CD4-positive, alpha-beta T cell treated with Interleukin-6 at 100 ng/mL for 8 hours (primary cell): ENCODE measurements at regions not wholly inside any gene's neighbourhood (a gene's known extent, or its start where the extent isn't known, plus 50 kb on each side); places are given as distances from the start of the nearest gene placed in this dataset.
"Not testable (repeated sequence)": the region's sequence is repeated elsewhere in the genome, so short reads cannot be mapped to it uniquely, and the experiment has no call there.

ENCODE experiments used
- DNase-seq: peaks from one replicate; pipeline ENCODE4 v3.0.0-alpha.2; 2020; ENCODE audit warnings: mixed read lengths, low spot score

- no peak for DNase-seq
Observed at GRCh38 chr7:45267262-45267661, 109.7 kb downstream of the RAMP3 start.

- no peak for DNase-seq
Observed at GRCh38 chr7:45268013-45268412, 110.4 kb downstream of the RAMP3 start.

GRCh38 chr7:45269192-45269591 is 111.6 kb downstream of the RAMP3 start:
- no peak for DNase-seq

- DNase-seq = no peak
Observed at GRCh38 chr7:45278763-45279398, 121.3 kb downstream of the RAMP3 start.

GRCh38 chr7:45289611-45290010 is 132.0 kb downstream of the RAMP3 start:
- not testable (repeated sequence) for DNase-seq

GRCh38 chr7:45290880-45291279 is 133.3 kb downstream of the RAMP3 start:
- no peak for DNase-seq

- DNase-seq = no peak
Observed at GRCh38 chr7:45292481-45292880, 134.9 kb downstream of the RAMP3 start.

GRCh38 chr7:45293295-45293942 is 135.8 kb downstream of the RAMP3 start:
- no peak for DNase-seq

GRCh38 chr7:45294559-45294958 is 137.0 kb downstream of the RAMP3 start:
- DNase-seq = no peak

GRCh38 chr7:45295222-45295621 is 137.6 kb downstream of the RAMP3 start:
- DNase-seq = no peak

- no peak for DNase-seq
Observed at GRCh38 chr7:45296748-45297147, 139.2 kb downstream of the RAMP3 start.

GRCh38 chr7:45306752-45307305 is 149.2 kb downstream of the RAMP3 start:
- no peak for DNase-seq

GRCh38 chr7:45311597-45311996 is 154.0 kb downstream of the RAMP3 start:
- DNase-seq = no peak

GRCh38 chr7:45315512-45315911 is 157.9 kb downstream of the RAMP3 start:
- DNase-seq = not testable (repeated sequence)

GRCh38 chr7:45324683-45325237 is 167.2 kb downstream of the RAMP3 start:
- DNase-seq = no peak

GRCh38 chr7:45325378-45325777 is 167.8 kb downstream of the RAMP3 start:
- no peak for DNase-seq

- no peak for DNase-seq
Observed at GRCh38 chr7:45328403-45328981, 170.9 kb downstream of the RAMP3 start.

- no peak for DNase-seq
Observed at GRCh38 chr7:45331563-45331962, 174.0 kb downstream of the RAMP3 start.

GRCh38 chr7:45335024-45335423 is 177.4 kb downstream of the RAMP3 start:
- DNase-seq = not testable (repeated sequence)

- DNase-seq = no peak
Observed at GRCh38 chr7:45342236-45342635, 184.6 kb downstream of the RAMP3 start.

GRCh38 chr7:45343746-45344145 is 186.2 kb downstream of the RAMP3 start:
- DNase-seq = no peak

- no peak for DNase-seq
Observed at GRCh38 chr7:45347804-45348203, 190.2 kb downstream of the RAMP3 start.

- no peak for DNase-seq
Observed at GRCh38 chr7:45349090-45349489, 191.5 kb downstream of the RAMP3 start.
